NK-92 treated with Interleukin-12 subunit alpha and Interleukin-12 subunit beta, amount 100 ng/mL, for 24 hours (cell line): ENCODE measurements at regions not wholly inside any gene's neighbourhood (a gene's known extent, or its start where the extent isn't known, plus 50 kb on each side); places are given as distances from the start of the nearest gene placed in this dataset.

Experiments used
- DNase-seq: peaks from one replicate; lab custom pipeline; 2025; lab: John Stamatoyannopoulos, UW

DNA sequence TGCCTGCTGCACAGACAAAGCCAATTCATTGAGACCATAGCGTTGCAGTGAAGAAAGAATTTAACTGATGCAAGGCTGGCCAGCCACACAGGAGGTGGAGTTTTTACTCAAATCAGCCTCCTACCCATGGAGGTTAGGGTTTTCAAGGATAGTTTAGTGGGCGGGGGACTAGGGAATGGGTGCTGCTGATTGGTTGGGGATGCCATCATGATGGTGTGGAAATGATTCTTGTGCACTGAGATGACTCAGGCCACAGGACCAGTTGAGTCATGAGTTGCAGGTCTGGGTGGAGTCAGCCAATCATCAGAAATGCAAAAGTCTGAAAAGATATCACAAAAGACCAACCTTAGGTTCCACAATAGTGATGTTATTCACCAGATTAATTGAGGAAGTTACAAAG lies 359.6 kb downstream of the FOXO1 start:
- no peak for DNase-seq

DNA sequence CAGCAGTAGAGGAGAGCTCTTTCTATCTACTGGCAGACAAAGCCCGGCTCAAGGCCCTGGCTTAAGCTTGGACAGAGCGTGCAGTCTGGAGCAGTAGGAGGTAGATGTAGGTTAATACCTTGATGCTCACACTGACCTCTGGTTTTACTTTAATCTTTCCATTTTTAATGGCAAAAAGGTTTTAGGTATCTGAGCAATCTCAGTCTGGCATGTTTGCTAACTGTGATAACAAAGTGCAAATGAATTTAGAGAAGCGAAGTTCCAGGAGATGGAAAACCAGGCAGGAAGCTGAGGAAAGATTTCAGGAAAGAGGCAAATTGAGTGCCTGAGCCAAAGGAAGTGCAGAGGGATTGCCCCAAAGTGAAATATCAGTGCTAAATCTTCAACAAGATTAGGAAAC lies 356.6 kb downstream of the FOXO1 start:
- DNase-seq, result no peak

DNA sequence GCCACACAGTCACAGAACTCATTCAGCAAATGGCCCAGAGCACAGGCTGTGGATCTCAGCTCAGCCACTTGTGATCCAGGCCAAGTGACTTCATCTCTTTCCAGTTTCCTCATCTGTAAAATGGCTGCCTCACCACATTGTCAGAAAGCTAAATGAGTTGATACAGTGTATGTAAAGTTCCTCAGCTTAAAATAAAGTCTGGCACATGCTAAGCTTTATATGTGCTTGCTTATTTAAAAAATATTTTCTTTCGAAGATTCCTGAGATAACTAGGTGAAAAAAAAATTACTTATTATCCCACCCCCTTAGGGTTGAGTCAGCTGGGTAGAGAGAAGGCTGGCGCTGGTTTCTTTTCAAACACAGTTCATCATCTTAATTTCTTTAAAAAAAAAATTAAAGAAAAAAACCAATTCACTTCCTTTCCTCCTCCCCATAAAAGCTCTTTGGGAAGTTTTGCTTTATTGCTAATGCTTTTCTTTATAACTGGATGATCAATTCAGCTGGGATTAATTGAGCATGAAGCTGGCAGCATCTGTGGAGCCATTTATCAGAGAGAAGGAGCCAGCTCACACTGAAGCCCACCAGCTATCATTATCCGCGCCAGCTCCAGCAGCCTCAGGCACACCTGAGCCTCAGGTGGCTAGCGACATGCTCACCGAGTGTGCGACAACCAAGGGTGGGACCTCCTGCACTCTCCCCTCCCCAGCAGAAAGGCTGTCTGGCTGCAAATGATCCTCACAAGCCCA lies 354.9 kb downstream of the FOXO1 start:
- no peak for DNase-seq

DNA sequence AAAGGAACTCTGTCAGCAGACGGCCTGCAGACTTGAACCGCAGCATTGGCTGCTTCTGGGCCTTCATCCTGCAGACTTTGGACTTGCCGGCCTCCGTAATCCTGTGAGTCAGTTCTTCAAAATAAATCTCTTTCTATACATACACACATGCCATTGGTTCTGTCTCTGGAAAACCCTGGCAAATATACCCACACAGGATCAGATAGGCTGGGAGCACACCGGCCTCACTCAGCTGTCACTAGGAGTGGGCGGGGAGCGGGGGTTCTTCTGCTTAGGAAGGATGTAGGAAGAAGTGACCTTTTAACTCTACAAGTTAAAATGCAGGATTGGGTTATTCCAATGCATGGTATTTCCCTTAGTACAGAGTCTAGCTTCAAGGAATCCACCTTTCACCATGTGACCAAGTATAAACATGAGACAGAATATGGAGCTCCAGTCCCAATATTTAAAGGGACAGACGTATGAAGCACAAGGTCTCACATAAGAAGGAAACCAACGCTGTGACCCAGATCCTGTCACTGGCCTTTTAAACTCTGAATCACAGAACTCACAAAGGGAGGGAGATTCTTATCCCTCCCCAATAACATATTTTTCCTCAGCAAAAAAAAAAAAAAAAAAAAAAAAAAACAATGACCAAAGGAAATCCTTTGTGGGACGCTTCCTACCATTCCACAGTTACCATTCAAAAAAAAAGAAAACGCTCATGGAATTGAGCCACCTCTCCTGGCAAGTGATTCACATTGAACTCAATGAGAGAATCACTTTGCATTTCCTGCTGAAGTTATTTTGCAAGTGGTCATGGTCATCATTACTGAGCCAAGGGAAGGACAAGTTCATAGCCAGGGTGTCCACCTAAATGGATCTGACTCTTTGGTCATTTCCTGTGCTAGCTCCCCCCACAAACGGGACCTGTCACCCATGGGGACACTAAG lies 352.9 kb downstream of the FOXO1 start:
- DNase-seq, result no peak

DNA sequence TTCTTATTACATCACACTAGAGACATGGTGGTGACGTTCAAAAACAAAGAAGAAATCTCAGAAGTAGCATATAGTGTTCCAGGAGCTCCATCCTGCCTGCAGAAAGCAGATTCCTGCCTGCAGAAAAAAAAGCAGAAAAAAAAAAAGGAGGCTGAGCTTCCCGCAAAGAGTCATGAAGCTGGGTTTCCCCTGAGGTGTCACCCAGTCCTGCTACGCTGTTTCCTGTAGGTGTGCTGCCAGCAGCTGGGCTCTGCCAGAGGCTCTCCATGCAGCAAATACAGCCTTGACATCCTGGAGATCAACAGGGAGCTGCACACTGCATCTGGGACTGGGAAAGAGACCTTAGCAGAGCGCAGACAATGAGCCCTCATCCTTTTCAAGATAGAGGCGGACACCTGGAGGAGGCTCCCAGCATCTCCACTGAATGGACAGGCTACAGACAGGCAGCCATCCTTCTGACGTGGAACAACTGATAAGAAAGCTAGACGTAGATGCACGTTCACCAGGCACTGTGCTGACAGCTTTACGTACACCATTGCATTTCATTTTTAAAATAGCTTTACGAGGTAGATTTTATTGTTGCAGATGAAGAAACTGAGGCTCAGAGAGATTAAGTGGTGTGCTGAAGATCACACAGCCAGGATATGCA lies 350.9 kb downstream of the FOXO1 start:
- no peak for DNase-seq

DNA sequence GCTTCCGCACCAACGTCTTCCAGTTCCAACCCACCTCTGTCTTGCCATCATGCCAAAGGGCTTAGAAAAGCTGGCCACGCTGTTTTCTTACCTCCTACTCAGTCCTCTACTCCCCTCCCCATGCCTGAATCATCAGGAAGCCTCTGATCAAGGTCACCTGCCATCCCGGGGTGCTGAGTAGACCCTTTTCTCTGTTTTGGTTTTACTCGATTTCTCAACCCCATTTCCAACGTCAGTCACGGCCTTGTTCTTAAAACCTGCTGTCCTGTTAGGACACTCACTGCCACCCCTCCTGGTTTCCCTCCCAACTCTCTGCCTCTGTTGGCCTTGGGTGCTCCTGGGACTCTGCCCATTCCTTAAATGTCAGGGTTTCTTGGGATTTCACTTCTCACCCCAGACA lies 350.1 kb downstream of the FOXO1 start:
- no peak for DNase-seq

DNA sequence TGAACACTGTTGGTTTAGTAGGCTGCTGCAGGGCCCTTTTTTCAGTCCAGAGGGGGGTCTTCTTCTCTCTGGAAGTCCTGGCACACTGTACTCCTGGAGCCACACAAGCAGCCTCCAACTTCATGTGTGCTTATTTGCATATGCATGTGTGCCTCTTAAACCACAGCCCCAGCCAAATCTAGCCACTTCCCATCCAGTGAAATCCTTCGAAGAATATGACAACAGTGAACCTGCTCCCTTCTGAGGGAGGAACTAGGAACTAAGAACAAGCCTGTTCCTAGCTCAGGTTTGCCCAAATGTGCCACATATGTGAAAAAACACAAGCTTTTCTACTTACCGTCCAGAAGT lies 348.5 kb downstream of the FOXO1 start:
- no peak for DNase-seq

DNA sequence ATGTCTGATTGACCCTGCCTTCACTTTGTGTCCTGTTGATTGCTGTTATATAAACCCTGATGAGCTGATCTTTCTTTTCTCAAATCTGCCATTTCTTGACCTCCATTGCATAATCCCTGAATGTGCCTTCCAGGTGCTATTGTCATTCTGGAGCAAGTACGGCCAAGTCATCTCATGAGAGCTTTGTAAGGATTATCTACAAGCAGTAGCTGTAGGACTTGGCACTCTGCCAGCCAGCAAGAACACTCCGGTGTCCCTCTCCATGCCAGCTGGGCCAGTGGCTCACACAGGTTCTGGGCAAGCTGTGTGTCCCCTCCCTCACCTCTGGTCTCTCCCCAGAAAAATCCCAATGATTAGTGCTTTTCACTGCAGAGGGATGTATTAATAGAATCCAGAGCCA lies 348.1 kb downstream of the FOXO1 start:
- no peak for DNase-seq

DNA sequence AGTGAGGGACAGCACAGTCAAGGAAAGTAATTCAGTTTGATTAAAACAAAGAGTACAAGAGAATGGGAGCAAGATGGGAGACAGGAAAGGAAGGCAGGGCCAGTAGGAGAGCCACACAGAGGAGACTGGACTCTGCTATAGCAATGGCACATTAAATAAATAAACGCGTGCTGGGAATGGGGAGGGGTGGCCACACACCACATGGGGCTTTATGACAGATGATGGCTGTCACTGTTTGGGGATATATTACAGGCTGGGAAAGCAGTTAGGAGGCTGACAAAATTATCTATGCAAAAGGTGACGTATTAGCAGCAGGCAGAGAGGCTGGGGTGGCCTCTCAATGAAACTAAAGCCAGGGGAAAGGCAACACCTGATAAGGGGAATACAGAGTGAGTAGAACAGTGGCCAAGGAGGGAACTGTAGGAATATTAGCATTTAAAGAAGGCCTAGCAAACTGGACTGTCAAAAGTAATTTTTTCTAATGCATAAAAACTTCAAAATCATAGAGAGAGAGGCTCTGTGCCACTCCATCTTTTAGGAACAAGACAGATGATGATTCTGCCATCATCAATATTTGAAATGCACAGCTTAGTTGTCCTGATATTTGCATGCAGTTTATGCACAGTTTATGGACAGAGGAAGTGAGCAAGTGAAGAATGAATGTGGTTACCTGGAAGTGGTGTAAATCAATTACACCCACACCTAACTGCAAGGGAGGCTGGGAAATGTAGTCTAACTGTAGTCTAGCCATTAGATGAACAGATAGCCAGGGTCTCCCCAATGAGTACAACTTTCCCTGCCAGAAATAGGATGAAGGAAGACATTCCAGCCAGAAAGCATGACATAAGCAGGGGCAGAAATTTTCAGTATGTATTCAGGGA lies 346.5 kb downstream of the FOXO1 start:
- DNase-seq, result no peak

DNA sequence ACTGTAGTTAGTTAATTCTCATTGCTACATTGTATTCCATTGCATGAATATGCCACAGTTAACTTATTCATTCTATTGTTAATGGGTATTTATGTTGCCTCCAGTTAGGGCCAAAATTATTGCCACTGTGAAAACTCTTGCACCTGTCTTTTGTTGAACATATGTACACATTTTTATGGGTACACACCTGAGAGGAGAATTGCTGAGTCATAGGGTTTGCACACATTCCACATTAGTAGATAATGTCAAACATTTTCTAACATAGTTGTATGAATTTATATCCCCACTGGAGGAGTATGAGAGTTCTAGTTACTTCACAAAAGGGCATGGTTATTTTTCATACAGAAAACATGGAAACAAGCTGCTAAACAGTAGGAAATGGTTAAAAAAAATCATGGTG lies 338.4 kb downstream of the FOXO1 start:
- DNase-seq, result no peak

DNA sequence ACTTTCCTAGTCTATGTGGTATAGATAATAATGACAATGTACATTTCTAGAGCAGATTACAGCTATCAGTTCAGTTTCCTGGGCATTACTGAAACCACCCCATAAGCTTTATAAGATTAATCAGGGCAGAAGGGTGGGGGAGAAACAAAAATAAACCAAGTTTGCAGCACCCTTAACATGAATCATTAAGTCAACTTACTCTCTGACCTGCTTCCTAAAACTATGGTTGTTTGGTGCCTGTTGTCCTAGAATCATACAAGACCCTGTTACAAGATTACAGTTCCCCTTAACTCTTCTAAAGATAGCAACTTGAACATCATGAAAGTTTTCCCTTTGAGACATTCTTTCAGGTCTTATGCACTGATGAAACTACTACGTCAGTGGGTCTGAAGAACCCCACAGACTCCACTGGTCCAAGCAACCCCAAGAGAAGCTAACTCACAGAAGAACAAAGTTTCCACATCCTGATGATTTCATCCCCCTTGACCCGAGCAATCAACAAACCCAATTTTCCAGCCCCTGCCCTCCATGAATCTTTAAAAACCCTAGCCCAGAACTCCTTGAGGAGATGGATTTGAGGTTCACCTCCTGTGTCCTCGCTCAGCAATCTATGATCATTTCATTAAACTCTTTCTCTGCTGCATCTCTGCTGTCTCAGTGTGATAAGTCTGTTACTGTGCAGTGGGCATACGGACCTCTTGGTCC lies 336.5 kb downstream of the FOXO1 start:
- DNase-seq, result no peak

DNA sequence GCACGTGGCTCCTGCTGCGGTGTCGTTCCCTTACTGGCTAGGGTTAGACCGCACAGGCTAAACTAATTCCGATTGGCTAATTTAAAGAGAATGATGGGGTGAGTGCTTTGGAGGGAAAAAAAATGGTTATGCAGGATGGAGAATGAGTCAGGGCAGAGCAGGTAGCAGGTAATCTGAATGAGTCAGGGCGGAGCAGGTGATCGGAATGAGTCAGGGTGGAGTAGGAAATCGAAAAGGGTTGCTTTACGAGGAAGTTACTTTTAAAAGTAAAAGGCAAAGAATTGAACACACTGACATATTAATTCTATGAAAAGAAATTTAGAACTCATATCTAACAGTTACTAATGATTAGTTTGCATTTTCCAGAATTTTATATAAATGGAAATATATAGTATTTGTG lies 335.5 kb downstream of the FOXO1 start:
- DNase-seq, result no peak

DNA sequence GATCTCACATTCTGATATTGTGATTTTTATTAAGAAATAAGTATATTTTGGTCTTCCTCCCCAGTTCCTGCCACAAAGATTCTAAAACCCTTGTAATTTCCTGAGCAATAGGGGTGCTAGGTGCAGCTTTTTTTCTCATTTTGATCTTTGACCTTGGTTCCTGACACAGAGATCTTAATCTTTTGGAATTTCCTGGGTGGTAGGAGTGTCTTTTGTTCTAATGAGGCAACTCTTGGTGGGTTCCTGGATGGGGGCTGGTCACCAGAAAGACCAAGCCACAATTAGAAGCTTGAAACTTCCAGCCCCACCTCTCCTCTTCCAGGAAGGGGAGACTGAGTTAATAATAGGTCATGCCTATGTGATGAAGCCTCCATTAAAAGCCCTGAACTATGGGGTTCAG lies 334.6 kb downstream of the FOXO1 start:
- DNase-seq, result no peak

DNA sequence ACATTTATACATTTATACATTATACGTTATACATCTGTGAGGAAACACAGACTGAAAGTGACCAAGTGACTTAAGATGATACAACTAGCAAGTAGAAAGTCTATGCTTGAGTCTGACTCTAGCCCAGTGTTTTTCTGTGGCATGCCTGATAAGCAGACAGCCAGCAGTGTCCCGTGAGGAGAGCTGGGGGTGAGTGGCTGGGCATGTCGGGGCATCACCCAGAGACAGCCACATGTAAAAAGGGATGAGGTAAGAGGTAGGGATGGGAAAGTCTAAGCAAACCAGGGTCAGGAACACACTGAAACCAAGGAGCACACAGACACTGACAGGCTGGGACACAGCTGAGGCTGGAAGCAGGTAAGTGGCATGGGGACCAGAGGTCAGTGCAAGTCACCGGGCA lies 333.2 kb downstream of the FOXO1 start:
- DNase-seq, result no peak

DNA sequence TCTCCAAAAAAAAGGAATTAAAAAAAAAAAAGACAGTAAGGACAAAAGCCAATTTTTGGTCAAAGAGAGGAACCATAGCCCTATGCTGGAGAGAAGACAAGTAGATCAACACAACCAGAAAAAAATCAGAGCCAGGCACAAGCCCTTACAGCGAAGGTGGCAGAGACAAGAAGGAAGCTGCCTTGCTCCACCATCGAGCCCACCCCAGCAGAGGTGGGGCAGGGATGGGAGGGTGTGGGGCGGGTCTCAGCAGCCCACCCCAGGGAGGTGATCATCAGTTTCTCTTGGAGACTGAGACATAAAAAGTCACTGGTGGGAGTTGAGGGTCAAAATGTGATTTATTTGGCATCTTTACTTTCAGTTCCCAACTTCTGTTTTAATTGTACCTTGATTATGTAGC lies 332.4 kb downstream of the FOXO1 start:
- DNase-seq, result no peak

DNA sequence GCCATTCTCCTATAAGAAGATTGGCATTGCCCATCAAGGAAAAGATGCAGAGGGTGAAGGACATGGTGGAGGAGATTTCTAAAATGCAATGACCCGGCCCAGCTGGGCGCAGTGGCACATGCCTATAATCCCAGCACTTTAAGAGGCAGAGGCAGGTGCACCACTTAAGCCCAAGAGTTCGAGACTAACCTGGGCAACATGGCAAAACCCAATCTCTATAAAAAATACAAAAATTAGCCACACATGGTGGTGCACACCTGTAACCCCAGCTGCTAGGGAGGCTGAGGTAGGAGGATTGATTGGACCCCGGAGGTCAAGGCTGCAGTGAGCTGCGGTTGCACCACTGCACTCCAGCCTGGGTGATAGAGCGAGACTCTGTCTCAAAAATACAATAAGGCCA lies 331.8 kb downstream of the FOXO1 start:
- DNase-seq, result no peak

DNA sequence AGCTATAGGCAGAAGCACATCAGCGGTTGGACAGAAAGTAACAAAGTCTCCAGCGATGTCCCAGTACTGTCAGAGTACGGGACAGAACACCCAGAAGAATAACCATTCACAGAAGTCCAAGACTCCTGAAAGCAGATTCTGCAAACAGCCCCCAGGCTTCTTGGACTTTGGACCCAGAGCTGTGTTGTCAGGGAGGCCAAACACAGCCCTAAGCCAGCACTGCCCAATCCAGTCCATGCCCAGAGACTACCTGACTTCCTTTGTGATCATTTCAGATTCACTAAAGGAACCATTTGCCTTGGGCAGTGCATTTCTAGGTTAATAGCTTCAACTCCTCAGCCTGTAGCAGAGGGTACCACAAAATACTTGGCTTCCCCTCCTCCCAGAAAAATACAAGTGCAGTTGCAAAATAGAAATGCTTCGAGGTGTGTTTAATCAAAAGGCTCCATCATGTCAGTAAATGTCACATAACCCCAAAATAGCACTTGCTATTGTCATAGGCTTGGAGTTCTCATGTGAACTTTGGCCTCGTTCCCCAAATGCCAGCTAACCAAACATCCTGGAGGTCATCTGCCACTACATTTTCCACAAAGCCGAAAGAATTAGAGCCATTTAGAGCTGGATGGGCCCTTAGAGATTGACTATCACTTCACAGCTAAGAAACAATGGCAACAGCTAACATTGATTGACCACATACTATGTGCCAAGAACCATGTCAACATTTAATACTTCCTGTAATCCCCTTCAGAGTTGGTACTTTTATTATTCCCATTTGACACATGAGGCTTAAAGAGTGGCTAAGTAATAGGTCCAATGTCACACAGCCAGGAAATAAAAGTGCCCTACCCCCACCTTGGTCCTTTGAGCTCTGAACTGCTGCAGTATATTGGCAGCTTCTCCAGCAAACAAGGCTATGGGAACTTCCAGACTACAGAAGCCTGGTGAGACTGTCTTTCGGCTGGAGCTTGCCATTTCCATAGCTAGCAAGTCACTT lies 329.9 kb downstream of the FOXO1 start:
- DNase-seq, result no peak

DNA sequence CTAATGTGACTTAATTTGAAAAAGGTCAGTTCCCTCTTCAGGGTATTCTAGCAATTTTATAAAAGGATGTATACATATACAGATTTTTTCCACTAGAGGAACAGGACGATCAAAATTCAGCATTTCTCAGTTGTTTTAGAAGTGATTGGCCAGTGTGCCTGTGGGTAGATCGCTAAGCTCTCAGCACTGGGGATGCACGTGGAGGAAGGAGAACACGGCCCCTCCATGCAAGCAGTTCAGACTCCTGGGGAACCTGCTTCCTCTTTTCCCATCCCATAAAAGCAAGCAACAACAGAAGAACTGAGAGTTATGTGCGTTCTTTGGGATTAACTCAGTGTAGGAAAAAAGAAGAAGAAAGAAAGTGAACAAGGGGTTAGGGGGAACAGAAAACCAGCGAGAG lies 328.8 kb downstream of the FOXO1 start:
- DNase-seq, result no peak

DNA sequence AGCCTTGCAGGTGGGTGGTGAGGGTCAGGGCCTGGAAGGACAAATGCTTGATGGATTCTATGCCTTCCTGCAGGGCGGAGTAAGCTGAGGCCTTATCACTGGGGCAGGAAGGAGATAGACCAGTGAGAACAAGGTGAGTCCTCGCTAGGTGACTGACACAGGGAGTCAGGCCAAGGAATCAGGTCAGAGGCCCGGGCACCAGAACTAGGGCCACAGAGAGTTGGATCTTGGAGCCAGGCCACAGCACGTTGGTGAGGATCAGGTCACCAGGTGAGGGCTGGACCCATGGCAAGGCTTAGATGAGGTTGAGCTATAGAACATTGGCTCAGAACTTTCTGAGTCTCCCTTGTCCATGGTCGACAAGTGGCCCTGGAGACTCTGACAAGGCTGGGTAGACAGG lies 328.2 kb downstream of the FOXO1 start:
- no peak for DNase-seq
